BLaER1 treated with 17β-estradiol and CSF1 and Interleukin-3, amounts not matched to agents 10 nM and 100 nM (cell line): ENCODE measurements at regions not wholly inside any gene's neighbourhood (a gene's known extent, or its start where the extent isn't known, plus 50 kb on each side); places are given as distances from the start of the nearest gene placed in this dataset.

Experiments
- H3K27ac ChIP-seq, 11 experiments: shearing (Covaris generic); formaldehyde crosslinking; 2 replicates each; pipeline ENCODE4 v1.8.1; 2022
- H3K27me3 ChIP-seq, 11 experiments: shearing (Covaris generic); formaldehyde crosslinking; 2 replicates each; pipeline ENCODE4 v1.8.1; 2022
- H3K36me3 ChIP-seq, 11 experiments: shearing (Covaris generic); formaldehyde crosslinking; 2 replicates each; pipeline ENCODE4 v1.8.1; 2022
- H3K4me1 ChIP-seq, 10 experiments: shearing (Covaris generic); formaldehyde crosslinking; 2 replicates each; pipeline ENCODE4 v1.8.1; 2022
- H3K4me2 ChIP-seq, 11 experiments: shearing (Covaris generic); formaldehyde crosslinking; 2 replicates each; pipeline ENCODE4 v1.8.1; 2022
- H3K4me3 ChIP-seq, 10 experiments: shearing (Covaris generic); formaldehyde crosslinking; 2 replicates each; pipeline ENCODE4 v1.8.1; 2022
- H3K9ac ChIP-seq, 11 experiments: shearing (Covaris generic); formaldehyde crosslinking; 2 replicates each; pipeline ENCODE4 v1.8.1; 2022
- H3K9me3 ChIP-seq, 11 experiments: shearing (Covaris generic); formaldehyde crosslinking; replicated peaks in 1 of 11; 2 replicates each; pipeline ENCODE4 v1.8.1; 2022
- H4K20me1 ChIP-seq, 11 experiments: shearing (Covaris generic); formaldehyde crosslinking; 2 replicates each; pipeline ENCODE4 v1.8.1; 2022
- Cebpa-rat ChIP-seq, 11 experiments: shearing (Covaris generic); IDR thresholded peaks; 2 replicates each; pipeline ENCODE4 v1.8.1; 2022

DNA sequence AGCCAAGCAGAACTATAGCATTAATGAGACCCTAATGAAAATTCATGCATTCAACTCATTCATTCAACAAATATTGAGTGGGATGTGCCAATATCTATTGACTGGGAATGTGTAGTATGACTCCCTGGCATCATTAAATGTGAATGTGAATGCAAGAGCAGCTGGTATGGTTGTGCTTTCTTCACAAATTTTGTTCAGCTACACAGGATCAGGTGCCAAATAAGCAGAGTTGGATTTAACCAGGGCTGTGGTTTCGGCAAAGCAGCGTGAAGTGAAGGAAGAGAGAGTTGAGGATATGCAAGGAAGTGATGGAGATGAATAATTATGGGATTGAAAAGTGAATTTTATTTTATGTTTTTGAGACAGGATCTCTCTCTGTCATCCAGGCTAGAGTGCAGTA lies 87.1 kb upstream of the HNF1B start:
- H3K4me1 ChIP-seq, result peaks cover 34 to 50% (median 43%) of the 10 kb centered on the region in 10 experiments
- no peak overlapping the region for H3K9ac ChIP-seq
- H3K4me3 ChIP-seq, result no peak overlapping the region
- H3K9me3 ChIP-seq, result no peaks in the 10 kb centered on the region
- H3K27me3 ChIP-seq, result no peaks in the 10 kb centered on the region
- no peaks in the 10 kb centered on the region for H4K20me1 ChIP-seq
- peak overlapping the region in 1 of 11 experiments; percentile 91; a peak in 1 of 22 replicates for H3K4me2 ChIP-seq
- no peak for TF ChIP-seq Cebpa-rat (IDR thresholded peaks at IDR 0.05)
- H3K36me3 ChIP-seq, result no peaks in the 10 kb centered on the region
- no peak overlapping the region for H3K27ac ChIP-seq

DNA sequence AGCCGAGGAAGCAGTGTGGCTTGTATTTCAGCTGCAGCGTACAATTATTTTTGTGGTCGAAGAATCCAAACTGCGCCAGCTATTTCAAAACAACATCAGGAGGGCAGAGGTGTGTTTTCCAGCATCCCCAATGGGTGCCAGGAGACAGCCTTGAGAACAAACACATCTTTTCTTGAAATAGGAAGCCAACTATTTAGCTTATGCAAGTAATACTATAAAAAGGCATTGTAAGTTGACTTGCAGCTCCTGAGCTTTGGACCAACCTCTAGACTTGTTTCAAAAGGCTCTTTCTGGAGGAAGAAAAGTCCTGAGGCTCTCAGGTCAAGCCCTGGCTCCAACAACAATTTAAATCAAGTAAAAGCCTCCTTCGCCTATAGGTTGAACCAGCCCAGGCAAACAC lies 86.6 kb upstream of the HNF1B start:
- no peak overlapping the region for H3K9ac ChIP-seq
- no peaks in the 10 kb centered on the region for H3K27me3 ChIP-seq
- no peaks in the 10 kb centered on the region for H3K36me3 ChIP-seq
- peaks cover 39 to 55% (median 48%) of the 10 kb centered on the region in 10 experiments for H3K4me1 ChIP-seq
- H3K27ac ChIP-seq, result no peak overlapping the region
- no peaks in the 10 kb centered on the region for H3K9me3 ChIP-seq
- no peak for TF ChIP-seq Cebpa-rat (IDR thresholded peaks at IDR 0.05)
- H3K4me2 ChIP-seq, result peak overlapping the region in 1 of 11 experiments; percentile 91; a peak in 1 of 22 replicates
- no peaks in the 10 kb centered on the region for H4K20me1 ChIP-seq
- no peak overlapping the region for H3K4me3 ChIP-seq

GRCh38 chr17:37830151-37830993 lies 85.5 kb upstream of the HNF1B start:
- H3K4me1 ChIP-seq, result peaks cover 50 to 66% (median 60%) of the 10 kb centered on the region in 10 experiments
- no peak for TF ChIP-seq Cebpa-rat (IDR thresholded peaks at IDR 0.05)
- 0 out of 20 replicates have a peak overlapping the region, but pooled peaks of 2 of the 10 experiments have one; percentile 2 to 27 for H3K4me3 ChIP-seq
- peak overlapping the region; percentile 74 to 91 (median 84) for H3K4me2 ChIP-seq
- H3K36me3 ChIP-seq, result no peaks in the 10 kb centered on the region
- H4K20me1 ChIP-seq, result no peaks in the 10 kb centered on the region
- peak overlapping the region in 10 of 11 experiments; percentile 61 to 90 (median 86); a peak in 19 of 22 replicates for H3K27ac ChIP-seq
- peak overlapping the region in 7 of 11 experiments; percentile 53 to 75 (median 65); a peak in 9 of 22 replicates for H3K9ac ChIP-seq
- H3K9me3 ChIP-seq, result no peaks in the 10 kb centered on the region
- H3K27me3 ChIP-seq, result no peaks in the 10 kb centered on the region

- Histone ChIP-seq H3K4me1 (peaks cover 57 to 73% (median 67%) of the 10 kb centered on the region in 10 experiments), H4K20me1 (no peaks in the 10 kb centered on the region), H3K27ac (peak overlapping the region in 10 of 11 experiments; percentile 61 to 90 (median 86); a peak in 19 of 22 replicates), H3K36me3 (no peaks in the 10 kb centered on the region), H3K9ac (peak overlapping the region in 9 of 11 experiments; percentile 41 to 75 (median 65); a peak in 15 of 22 replicates), H3K4me2 (peak overlapping the region; percentile 74 to 91 (median 84)), H3K27me3 (no peaks in the 10 kb centered on the region), H3K4me3 (0 out of 20 replicates have a peak overlapping the region, but pooled peaks of 2 of the 10 experiments have one; percentile 2 to 27), H3K9me3 (no peaks in the 10 kb centered on the region)
- TF ChIP-seq Cebpa-rat (IDR thresholded peaks at IDR 0.05), result no peak
These were observed 84.8 kb upstream of the HNF1B start for GRCh38 chr17:37829592-37830123.

DNA sequence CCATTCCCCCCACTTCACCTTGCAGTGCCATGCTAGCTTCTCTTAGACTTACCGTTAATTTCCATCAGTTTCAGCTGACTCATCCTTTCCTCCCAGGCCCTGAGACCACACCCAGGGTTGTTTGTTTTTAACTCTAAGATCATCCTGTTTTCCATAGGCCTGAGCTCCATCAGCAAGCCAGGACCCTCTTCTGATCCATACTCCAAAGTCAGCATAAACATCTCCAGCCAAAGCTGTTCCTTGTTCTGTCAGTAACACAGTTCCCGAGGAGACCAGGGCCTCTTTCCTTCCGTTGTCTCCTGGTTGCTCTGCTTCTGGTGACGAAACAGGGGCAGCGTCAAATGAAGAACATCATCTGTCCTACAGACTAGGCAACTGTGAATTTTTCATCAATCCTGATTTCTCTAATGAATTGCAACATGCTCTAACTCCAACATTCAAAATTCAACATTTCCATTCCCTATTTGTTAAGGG lies 83.8 kb upstream of the HNF1B start:
- Histone ChIP-seq H3K27ac (peak overlapping the region; percentile 28 to 90 (median 85); a peak in 21 of 22 replicates), H3K4me2 (peak overlapping the region; percentile 74 to 91 (median 84))

DNA sequence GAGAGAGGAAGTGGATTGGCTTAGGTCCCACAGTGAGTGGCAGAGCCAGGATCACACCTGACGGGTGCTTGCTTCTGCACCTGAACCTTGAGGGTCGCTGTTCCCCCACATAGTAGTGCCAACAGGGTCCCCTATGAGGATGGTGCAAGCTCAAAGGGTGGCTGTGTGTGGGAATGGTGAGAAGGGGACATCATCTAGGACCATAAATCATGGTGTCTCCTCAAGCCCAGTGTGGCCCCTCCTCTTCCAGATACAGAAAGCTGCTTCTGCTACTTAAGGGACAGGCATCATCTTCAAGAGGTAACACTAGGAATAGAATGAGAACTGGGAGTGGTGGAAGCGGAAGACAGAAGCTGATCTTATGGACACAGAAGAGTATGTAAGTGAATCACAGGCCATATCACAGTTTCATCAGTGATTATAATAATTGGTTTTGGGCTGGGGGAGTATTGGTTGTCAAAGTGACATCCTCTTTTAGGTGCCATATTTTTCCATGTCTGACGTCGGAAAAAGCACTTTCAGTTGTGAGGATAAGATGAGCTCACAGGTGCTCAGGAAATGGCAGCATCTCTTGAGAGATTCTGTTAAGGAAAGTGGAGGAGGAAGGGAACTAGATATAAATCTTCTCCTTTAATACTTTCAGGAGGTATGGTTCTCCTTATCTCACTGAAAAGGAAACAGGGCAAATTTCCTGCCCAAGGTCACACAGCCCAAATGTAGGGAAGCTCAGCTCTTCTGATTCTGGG lies 83.2 kb upstream of the HNF1B start:
- Histone ChIP-seq H3K4me1 (peaks cover 70 to 87% (median 80%) of the 10 kb centered on the region in 10 experiments), H3K9me3 (no peaks in the 10 kb centered on the region), H3K9ac (peak overlapping the region in 9 of 11 experiments; percentile 41 to 75 (median 65); a peak in 17 of 22 replicates), H3K27ac (peak overlapping the region; percentile 28 to 90 (median 85); a peak in 21 of 22 replicates), H4K20me1 (no peaks in the 10 kb centered on the region), H3K27me3 (no peaks in the 10 kb centered on the region), H3K4me2 (peak overlapping the region; percentile 74 to 91 (median 84)), H3K36me3 (no peaks in the 10 kb centered on the region), H3K4me3 (peak overlapping the region in 4 of 10 experiments; percentile 1 to 37 (median 20); a peak in 6 of 20 replicates)
- no peak for TF ChIP-seq Cebpa-rat (IDR thresholded peaks at IDR 0.05)

More for the DNA sequence above, 83.8 kb upstream of the HNF1B start:
- Histone ChIP-seq H4K20me1 (no peaks in the 10 kb centered on the region), H3K9me3 (no peaks in the 10 kb centered on the region), H3K36me3 (no peaks in the 10 kb centered on the region), H3K9ac (peak overlapping the region in 9 of 11 experiments; percentile 41 to 75 (median 65); a peak in 18 of 22 replicates), H3K4me3 (peak overlapping the region in 4 of 10 experiments; percentile 1 to 37 (median 20); a peak in 6 of 20 replicates), H3K4me1 (peaks cover 67 to 83% (median 76%) of the 10 kb centered on the region in 10 experiments), H3K27me3 (no peaks in the 10 kb centered on the region)
- TF ChIP-seq Cebpa-rat (IDR thresholded peaks at IDR 0.05), result peak in 1 of 11 experiments; percentile 29; a peak in 1 of 22 replicates

DNA sequence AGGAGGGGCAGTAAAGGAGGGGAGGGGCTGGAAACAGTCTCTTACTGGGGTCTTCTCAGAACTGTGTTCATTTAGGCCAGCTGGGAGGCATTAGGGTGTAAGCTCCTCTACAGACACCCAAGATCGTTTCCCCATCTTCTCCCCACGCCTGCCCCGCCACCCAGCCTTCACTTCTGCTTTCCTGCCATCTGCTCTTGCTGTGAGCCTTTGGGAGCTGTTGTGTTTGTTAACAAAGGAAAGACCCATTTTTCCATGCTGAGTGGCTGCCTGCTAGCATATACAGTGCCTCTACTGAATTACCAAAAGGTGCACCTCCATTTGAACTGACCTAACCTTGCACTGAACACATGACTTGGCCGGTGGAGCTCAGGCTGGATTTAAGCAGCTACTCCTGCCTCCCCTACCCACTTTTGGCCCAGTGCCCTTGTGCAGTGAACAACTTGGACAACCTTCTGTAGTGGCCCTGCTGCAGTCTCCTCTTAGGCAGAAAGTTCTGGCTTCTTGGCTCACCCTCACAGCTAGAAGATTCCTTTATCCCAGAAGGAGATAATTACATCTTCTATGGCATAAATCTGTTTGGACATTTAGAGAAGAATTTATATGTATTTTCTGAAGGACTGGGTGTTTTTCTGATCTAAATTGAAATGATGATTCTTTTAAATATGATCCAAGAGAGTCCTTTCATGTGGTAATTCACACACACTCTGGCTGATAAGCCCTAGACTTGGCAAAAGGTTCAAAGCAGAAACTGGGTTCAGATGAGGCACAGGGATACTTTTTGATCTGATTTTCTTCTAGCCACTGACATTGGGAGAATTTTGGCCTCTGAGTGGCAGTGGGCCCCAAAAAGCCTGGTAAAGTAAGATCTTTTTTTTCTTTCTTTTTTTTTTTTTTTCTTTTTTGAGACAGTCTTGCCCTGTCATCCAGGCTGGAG lies 81.9 kb upstream of the HNF1B start:
- H3K27me3 ChIP-seq, result no peaks in the 10 kb centered on the region
- H4K20me1 ChIP-seq, result no peaks in the 10 kb centered on the region
- H3K9me3 ChIP-seq, result no peaks in the 10 kb centered on the region
- H3K4me3 ChIP-seq, result no peak overlapping the region
- peaks cover 70 to 95% (median 77%) of the 10 kb centered on the region in 10 experiments for H3K4me1 ChIP-seq
- no peaks in the 10 kb centered on the region for H3K36me3 ChIP-seq
- TF ChIP-seq Cebpa-rat (IDR thresholded peaks at IDR 0.05), result peak in 1 of 11 experiments; percentile 27; a peak in 1 of 22 replicates
- peak overlapping the region in 10 of 11 experiments; percentile 29 to 75 (median 68); a peak in 18 of 22 replicates for H3K9ac ChIP-seq
- H3K4me2 ChIP-seq, result peak overlapping the region; percentile 74 to 91 (median 84)
- peak overlapping the region; percentile 63 to 90 (median 85); a peak in 21 of 22 replicates for H3K27ac ChIP-seq
